H9 (cell line): ENCODE measurements at regions not wholly inside any gene's neighbourhood (a gene's known extent, or its start where the extent isn't known, plus 50 kb on each side); places are given as distances from the start of the nearest gene placed in this dataset.

Experiments
- DNase-seq: peaks from one replicate; pipeline ENCODE4 v3.0.0-alpha.2; 2017
- H2AFZ ChIP-seq: one replicate; pipeline ENCODE4 v1.6.1; 2013; ENCODE audit warnings: mild to moderate bottlenecking, low read length, control low read depth, moderate library complexity
- H2AK5ac ChIP-seq: 2 replicates; pipeline ENCODE4 v1.6.1; 2013; ENCODE audit warnings: low read length, control low read depth, mixed read lengths; ENCODE audit not compliant: insufficient read length
- H2BK120ac ChIP-seq: one replicate; pipeline ENCODE4 v1.6.1; 2013; ENCODE audit warnings: low read depth, mild to moderate bottlenecking, low read length, control low read depth, inconsistent platforms; ENCODE audit not compliant: poor library complexity, severe bottlenecking
- H2BK12ac ChIP-seq: 2 replicates; pipeline ENCODE4 v1.6.1; 2013; ENCODE audit warnings: low read length, control low read depth, mixed read lengths, low read depth; ENCODE audit not compliant: insufficient read length
- H2BK15ac ChIP-seq: 2 replicates; pipeline ENCODE4 v1.6.1; 2013; ENCODE audit warnings: low read depth, low read length, control low read depth
- H2BK20ac ChIP-seq: one replicate; pipeline ENCODE4 v1.6.1; 2013; ENCODE audit warnings: low read depth, mild to moderate bottlenecking, low read length, control low read depth, inconsistent platforms; ENCODE audit not compliant: poor library complexity, severe bottlenecking
- H2BK5ac ChIP-seq: 2 replicates; pipeline ENCODE4 v1.6.1; 2013; ENCODE audit warnings: low read length, control low read depth, mixed read lengths; ENCODE audit not compliant: insufficient read length
- H3K14ac ChIP-seq: 2 replicates; pipeline ENCODE4 v1.6.1; 2013; ENCODE audit warnings: low read length, control low read depth; ENCODE audit not compliant: insufficient read depth
- H3K18ac ChIP-seq: 2 replicates; pipeline ENCODE4 v1.6.1; 2013; ENCODE audit warnings: low read depth, mild to moderate bottlenecking, mixed read lengths, low read length, control low read depth; ENCODE audit not compliant: insufficient read length
- H3K23ac ChIP-seq: 2 replicates; pipeline ENCODE4 v1.6.1; 2013; ENCODE audit warnings: low read length, control low read depth, mixed read lengths, low read depth; ENCODE audit not compliant: insufficient read length
- H3K23me2 ChIP-seq: 2 replicates; pipeline ENCODE4 v1.6.1; 2013; ENCODE audit warnings: low read depth, mild to moderate bottlenecking, mixed read lengths, low read length, control low read depth; ENCODE audit not compliant: insufficient read length, poor library complexity, severe bottlenecking
- H3K27ac ChIP-seq: 2 replicates; pipeline ENCODE4 v1.5.1; 2013; ENCODE audit warnings: low read length, control low read depth, mixed read lengths, low read depth; ENCODE audit not compliant: insufficient read length
- H3K27me3 ChIP-seq: 2 replicates; pipeline ENCODE4 v1.6.1; 2013; ENCODE audit warnings: low read length, control low read depth, inconsistent platforms; ENCODE audit not compliant: insufficient read depth
- H3K4ac ChIP-seq: 2 replicates; pipeline ENCODE4 v1.6.1; 2013; ENCODE audit warnings: low read depth, mild to moderate bottlenecking, control low read depth, inconsistent platforms, low read length, moderate library complexity
- H3K4me1 ChIP-seq: 2 replicates; pipeline ENCODE4 v1.6.1; 2013; ENCODE audit warnings: low read length, control low read depth, inconsistent platforms; ENCODE audit not compliant: insufficient read depth
- H3K4me2 ChIP-seq: 2 replicates; pipeline ENCODE4 v1.6.1; 2013; ENCODE audit warnings: low read length, control low read depth, mixed read lengths; ENCODE audit not compliant: insufficient read length, insufficient read depth
- H3K56ac ChIP-seq: 2 replicates; pipeline ENCODE4 v1.6.1; 2013; ENCODE audit warnings: low read depth, mild to moderate bottlenecking, mixed read lengths, low read length, control low read depth; ENCODE audit not compliant: insufficient read length
- H3K79me1 ChIP-seq: 2 replicates; pipeline ENCODE4 v1.6.1; 2013; ENCODE audit warnings: low read depth, mild to moderate bottlenecking, moderate library complexity, low read length, control low read depth, inconsistent platforms; ENCODE audit not compliant: insufficient read depth, poor library complexity, severe bottlenecking
- H3K79me2 ChIP-seq: 2 replicates; pipeline ENCODE4 v1.6.1; 2013; ENCODE audit warnings: low read length, control low read depth, inconsistent platforms; ENCODE audit not compliant: insufficient read depth
- H3K9ac ChIP-seq: 2 replicates; pipeline ENCODE4 v1.6.1; 2013; ENCODE audit warnings: low read length, control low read depth, mixed read lengths; ENCODE audit not compliant: insufficient read length; ENCODE audit errors: extremely low read depth
- H3K9me3 ChIP-seq: one replicate; pipeline ENCODE4 v1.6.1; 2013; ENCODE audit warnings: low read depth, low read length, inconsistent platforms; ENCODE audit not compliant: control insufficient read depth
- H3T11ph ChIP-seq: one replicate; pipeline ENCODE4 v1.6.1; 2013; ENCODE audit warnings: mild to moderate bottlenecking, low read length, control low read depth, inconsistent platforms
- H4K20me1 ChIP-seq: one replicate; pipeline ENCODE4 v1.6.1; 2013; ENCODE audit not compliant: control insufficient read depth, insufficient read length, insufficient read depth
- H4K5ac ChIP-seq: 2 replicates; pipeline ENCODE4 v1.6.1; 2013; ENCODE audit warnings: low read depth, mild to moderate bottlenecking, mixed read lengths, low read length, control low read depth; ENCODE audit not compliant: insufficient read length
- H4K8ac ChIP-seq: replicated peaks from 2 replicates; pipeline ENCODE4 v1.6.1; 2013; ENCODE audit warnings: low read length, control low read depth, mixed read lengths, low read depth; ENCODE audit not compliant: insufficient read length
- H4K91ac ChIP-seq: 2 replicates; pipeline ENCODE4 v1.6.1; 2013; ENCODE audit warnings: low read depth, mild to moderate bottlenecking, moderate library complexity, mixed read lengths, low read length, control low read depth; ENCODE audit not compliant: insufficient read length
- H3K27ac Mint-ChIP-seq, 3 experiments: 2 replicates in 2 of 3; 3 replicates in 1 of 3; pipeline ENCODE4 v1.8.0; 2020 to 2021; ENCODE audit warnings: mixed read lengths in 3 of 3, mild to moderate bottlenecking in 1 of 3, moderate library complexity in 1 of 3
- H3K27me3 Mint-ChIP-seq: 2 replicates; pipeline ENCODE4 v1.8.0; 2021; ENCODE audit warnings: low read depth, mild to moderate bottlenecking, moderate library complexity, mixed read lengths
- H3K36me3 Mint-ChIP-seq, 3 experiments: 2 replicates in 2 of 3; 3 replicates in 1 of 3; pipeline ENCODE4 v1.8.0; 2020 to 2021; ENCODE audit warnings: low read depth in 3 of 3, mixed read lengths in 3 of 3; ENCODE audit not compliant: insufficient read depth in 1 of 3
- H3K4me1 Mint-ChIP-seq, 2 experiments: 2 replicates each; pipeline ENCODE4 v1.8.0; 2020; ENCODE audit warnings: mixed read lengths in 2 of 2
- H3K4me3 Mint-ChIP-seq, 2 experiments: 2 replicates in 1 of 2; 3 replicates in 1 of 2; pipeline ENCODE4 v1.8.0; 2020 to 2021; ENCODE audit warnings: mild to moderate bottlenecking in 2 of 2, mixed read lengths in 2 of 2, moderate library complexity in 1 of 2
- H3K9me3 Mint-ChIP-seq, 2 experiments: 2 replicates in 1 of 2; 3 replicates in 1 of 2; pipeline ENCODE4 v1.8.0; 2020; ENCODE audit warnings: mild to moderate bottlenecking in 2 of 2, mixed read lengths in 2 of 2, moderate library complexity in 1 of 2
- CTCF ChIP-seq: fragments of 200-600 bp; sonication (generic); conservative IDR thresholded peaks from 3 replicates; pipeline ENCODE4 v1.8.0; 2021; ENCODE audit warnings: antibody characterized with exemption, mild to moderate bottlenecking
- WGBS: extraction: QIAGEN DNeasy Blood & Tissue Kit; methylation state at CpG from one replicate; pipeline ENCODE4 v1.1.7; 2013; ENCODE audit warnings: missing lambda C conversion rate, low lambda C conversion rate, mixed read lengths; ENCODE audit not compliant: insufficient read length; ENCODE audit errors: extremely low coverage; 5-methylcytosine and 5-hydroxymethylcytosine counted together

DNA sequence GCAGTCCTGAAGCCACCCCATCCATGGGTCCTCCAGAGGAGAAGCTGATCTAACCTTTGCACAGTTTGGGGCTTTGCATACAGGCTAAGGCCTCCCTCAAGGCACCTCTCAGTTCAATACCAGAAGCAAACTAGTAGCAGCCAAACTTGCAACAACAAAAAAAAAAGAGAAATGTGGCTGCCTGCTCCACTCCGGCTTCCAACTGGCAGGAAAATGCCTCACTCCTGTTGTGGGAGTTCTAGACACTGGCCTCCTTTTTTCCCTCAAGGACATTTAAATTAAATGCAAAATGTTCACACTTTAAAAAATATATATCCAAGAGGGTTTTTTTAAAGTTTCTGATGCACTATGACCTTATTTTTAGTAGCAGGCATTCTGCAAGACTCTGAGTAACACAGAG, 216.0 kb upstream of the TPM1 start:
- Histone ChIP-seq H3K9me3 (no peaks in the 10 kb centered on the region), H3K18ac (no peak overlapping the region), H3K27me3 (no peaks in the 10 kb centered on the region), H2BK15ac (no peak overlapping the region), H3K27ac (no peak overlapping the region), H3K79me2 (no peaks in the 10 kb centered on the region), H2AFZ (no peak overlapping the region), H3K14ac (no peak overlapping the region), H3K4me1 (no peaks in the 10 kb centered on the region), H4K20me1 (no peaks in the 10 kb centered on the region), H4K91ac (no peak overlapping the region), H2BK120ac (no peak overlapping the region), H3K9ac (no peak overlapping the region), H4K8ac (no peak overlapping the region), H3K23ac (no peak overlapping the region), H3T11ph (no peak overlapping the region), H3K79me1 (no peaks in the 10 kb centered on the region), H2BK5ac (no peak overlapping the region), H2BK20ac (no peak overlapping the region), H2BK12ac (no peak overlapping the region), H4K5ac (no peak overlapping the region), H3K23me2 (no peaks in the 10 kb centered on the region), H3K4me2 (no peak overlapping the region), H3K56ac (no peak overlapping the region), H2AK5ac (no peak overlapping the region), H3K4ac (no peak overlapping the region)
- Mint-ChIP-seq H3K9me3 (no peaks in the 10 kb centered on the region; a peak in 1 of 5 replicates), H3K27me3 (no peaks in the 10 kb centered on the region), H3K4me3 (no peak overlapping the region), H3K4me1 (no peaks in the 10 kb centered on the region), H3K36me3 (peaks cover 0 to 1% (median 0%) of the 10 kb centered on the region in 3 experiments; a peak in 1 of 7 replicates), H3K27ac (no peak overlapping the region)
- TF ChIP-seq CTCF, result no peak
- no peak for DNase-seq
- no CpG with 5 or more reads among the region's 1 CpG for WGBS
